Stomach (tissue), 4 donors: ENCODE measurements at regions not wholly inside any gene's neighbourhood (a gene's known extent, or its start where the extent isn't known, plus 50 kb on each side); places are given as distances from the start of the nearest gene placed in this dataset.
"Not testable (repeated sequence)": the region's sequence is repeated elsewhere in the genome, so short reads cannot be mapped to it uniquely, and the experiment has no call there.

Experiments
- EP300 ChIP-seq: sonication (generic); formaldehyde crosslinking; IDR thresholded peaks from one replicate; pipeline ENCODE4 v1.6.1; 2017; ENCODE audit warnings: antibody characterized with exemption
- POLR2A ChIP-seq, 4 donors: fragments of 450-650 bp; IDR thresholded peaks; one replicate each; pipeline ENCODE4 v1.6.1; 2016; ENCODE audit warnings: antibody characterized with exemption in 4 of 4, control low read depth in 2 of 4, mild to moderate bottlenecking in 1 of 4, moderate library complexity in 1 of 4
- POLR2AphosphoS5 ChIP-seq, 3 donors: sonication (generic); formaldehyde crosslinking; IDR thresholded peaks; one replicate each; pipeline ENCODE4 v1.6.1; 2016; ENCODE audit warnings: antibody characterized with exemption in 3 of 3
- TF ChIP-seq, protein P1 (sequence below), 7 experiments: fragments of 450-650 bp in 4 of 7; fragments of 200-600 bp in 3 of 7; sonication (generic) in 3 of 7; IDR thresholded peaks; one replicate each; pipeline ENCODE4 v1.5.1; 2016 to 2019; ENCODE audit warnings: antibody characterized with exemption in 7 of 7, control low read depth in 2 of 7, mild to moderate bottlenecking in 1 of 7

DNA sequence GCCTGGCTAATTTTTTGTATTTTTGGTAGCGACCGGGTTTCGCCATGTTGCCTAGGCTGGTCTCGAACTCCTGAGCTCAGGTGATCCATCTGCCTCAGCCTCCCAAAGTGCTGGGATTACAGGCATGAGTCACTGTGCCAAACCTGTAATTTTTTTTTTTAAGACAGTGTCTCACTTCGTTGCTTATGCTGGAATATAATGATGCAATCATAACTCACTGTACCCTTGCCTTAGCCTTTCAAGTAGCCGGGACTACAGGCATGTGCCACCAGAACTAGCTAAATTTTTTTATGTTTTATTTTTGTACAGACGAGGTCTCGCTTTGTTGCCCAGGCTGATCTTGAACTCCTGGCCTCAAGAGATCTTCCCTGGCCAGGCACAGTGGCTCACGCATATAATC is 57.3 kb upstream of the RABGAP1L start:
- TF ChIP-seq, protein P1, sequence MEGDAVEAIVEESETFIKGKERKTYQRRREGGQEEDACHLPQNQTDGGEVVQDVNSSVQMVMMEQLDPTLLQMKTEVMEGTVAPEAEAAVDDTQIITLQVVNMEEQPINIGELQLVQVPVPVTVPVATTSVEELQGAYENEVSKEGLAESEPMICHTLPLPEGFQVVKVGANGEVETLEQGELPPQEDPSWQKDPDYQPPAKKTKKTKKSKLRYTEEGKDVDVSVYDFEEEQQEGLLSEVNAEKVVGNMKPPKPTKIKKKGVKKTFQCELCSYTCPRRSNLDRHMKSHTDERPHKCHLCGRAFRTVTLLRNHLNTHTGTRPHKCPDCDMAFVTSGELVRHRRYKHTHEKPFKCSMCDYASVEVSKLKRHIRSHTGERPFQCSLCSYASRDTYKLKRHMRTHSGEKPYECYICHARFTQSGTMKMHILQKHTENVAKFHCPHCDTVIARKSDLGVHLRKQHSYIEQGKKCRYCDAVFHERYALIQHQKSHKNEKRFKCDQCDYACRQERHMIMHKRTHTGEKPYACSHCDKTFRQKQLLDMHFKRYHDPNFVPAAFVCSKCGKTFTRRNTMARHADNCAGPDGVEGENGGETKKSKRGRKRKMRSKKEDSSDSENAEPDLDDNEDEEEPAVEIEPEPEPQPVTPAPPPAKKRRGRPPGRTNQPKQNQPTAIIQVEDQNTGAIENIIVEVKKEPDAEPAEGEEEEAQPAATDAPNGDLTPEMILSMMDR (IDR thresholded peaks at IDR 0.05) = not testable (repeated sequence)
- TF ChIP-seq EP300; POLR2A (IDR thresholded peaks at IDR 0.05); POLR2AphosphoS5 (IDR thresholded peaks at IDR 0.05): not testable (repeated sequence)
